Left hindlimb (tissue), 1 donor: ENCODE measurements at regions not wholly inside any gene's neighbourhood (a gene's known extent, or its start where the extent isn't known, plus 50 kb on each side); places are given as distances from the start of the nearest gene placed in this dataset.

Experiments used
- DNase-seq: peaks from one replicate; pipeline ENCODE4 v3.0.0-alpha.2; 2018

- no peak for DNase-seq
Measured at GRCh38 chr20:23163562-23163961, 77.4 kb upstream of the CD93 start.

- DNase-seq, result no peak
Measured at GRCh38 chr20:23162887-23163286, 76.8 kb upstream of the CD93 start.

GRCh38 chr20:23161968-23162696 is 76.0 kb upstream of the CD93 start:
- peak; percentile 54 for DNase-seq

GRCh38 chr20:23161244-23161891 is 75.2 kb upstream of the CD93 start:
- DNase-seq, result no peak

GRCh38 chr20:23160536-23161243 is 74.6 kb upstream of the CD93 start:
- DNase-seq, result no peak

GRCh38 chr20:23159947-23160318 is 73.8 kb upstream of the CD93 start:
- no peak for DNase-seq

- no peak for DNase-seq
Measured at GRCh38 chr20:23159256-23159946, 73.3 kb upstream of the CD93 start.

GRCh38 chr20:23157734-23158133 is 71.6 kb upstream of the CD93 start:
- no peak for DNase-seq

GRCh38 chr20:23156842-23157423 is 70.8 kb upstream of the CD93 start:
- DNase-seq, result no peak

- DNase-seq, result no peak
Measured at GRCh38 chr20:23156170-23156841, 70.2 kb upstream of the CD93 start.

GRCh38 chr20:23155141-23155590 is 69.0 kb upstream of the CD93 start:
- no peak for DNase-seq

GRCh38 chr20:23153696-23154341 is 67.7 kb upstream of the CD93 start:
- DNase-seq, result no peak

GRCh38 chr20:23152902-23153301 is 66.8 kb upstream of the CD93 start:
- no peak for DNase-seq

GRCh38 chr20:23152308-23152892 is 66.3 kb upstream of the CD93 start:
- DNase-seq, result no peak

GRCh38 chr20:23151885-23152284 is 65.8 kb upstream of the CD93 start:
- no peak for DNase-seq

GRCh38 chr20:23151008-23151703 is 65.0 kb upstream of the CD93 start:
- DNase-seq, result peak; percentile 17

- peak; percentile 7 for DNase-seq
Measured at GRCh38 chr20:23150304-23151007, 64.3 kb upstream of the CD93 start.

GRCh38 chr20:23149623-23150279 is 63.6 kb upstream of the CD93 start:
- DNase-seq, result peak; percentile 12
